Epithelial cell of proximal tubule (primary cell): ENCODE measurements at regions not wholly inside any gene's neighbourhood (a gene's known extent, or its start where the extent isn't known, plus 50 kb on each side); places are given as distances from the start of the nearest gene placed in this dataset.

Experiments used
- DNase-seq: peaks from one replicate; pipeline ENCODE4 v3.0.0-alpha.2; 2011; ENCODE audit warnings: low read depth
- H3K4me3 ChIP-seq: 2 replicates; pipeline ENCODE4 v1.5.1; 2011; ENCODE audit warnings: low read depth, mild to moderate bottlenecking, low read length
- TF ChIP-seq, protein P1 (sequence below): conservative IDR thresholded peaks from 2 replicates; pipeline ENCODE4 v1.5.1; 2012; ENCODE audit warnings: low read depth, mild to moderate bottlenecking, low read length

DNA sequence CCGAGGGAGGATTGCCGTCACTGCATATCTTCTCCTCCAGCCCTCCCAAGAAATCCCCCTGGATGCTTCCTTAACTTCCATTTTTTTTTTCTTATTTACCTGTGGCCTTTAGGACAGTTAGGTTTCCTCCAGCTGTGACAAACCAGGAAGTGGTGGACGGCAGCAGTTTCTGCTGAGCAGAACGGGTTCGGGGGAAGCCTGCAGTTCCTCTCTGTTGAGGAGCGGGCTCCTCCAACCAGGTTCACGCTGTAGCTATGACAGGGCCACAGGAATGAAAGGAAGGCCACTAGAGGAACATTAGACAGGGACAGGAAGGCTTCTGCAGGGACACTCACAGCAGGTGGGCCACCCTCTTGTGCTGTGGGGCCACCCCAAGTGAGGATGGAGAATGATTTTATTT is 76.7 kb upstream of the SYK start:
- no peak for DNase-seq
- TF ChIP-seq, protein P1, sequence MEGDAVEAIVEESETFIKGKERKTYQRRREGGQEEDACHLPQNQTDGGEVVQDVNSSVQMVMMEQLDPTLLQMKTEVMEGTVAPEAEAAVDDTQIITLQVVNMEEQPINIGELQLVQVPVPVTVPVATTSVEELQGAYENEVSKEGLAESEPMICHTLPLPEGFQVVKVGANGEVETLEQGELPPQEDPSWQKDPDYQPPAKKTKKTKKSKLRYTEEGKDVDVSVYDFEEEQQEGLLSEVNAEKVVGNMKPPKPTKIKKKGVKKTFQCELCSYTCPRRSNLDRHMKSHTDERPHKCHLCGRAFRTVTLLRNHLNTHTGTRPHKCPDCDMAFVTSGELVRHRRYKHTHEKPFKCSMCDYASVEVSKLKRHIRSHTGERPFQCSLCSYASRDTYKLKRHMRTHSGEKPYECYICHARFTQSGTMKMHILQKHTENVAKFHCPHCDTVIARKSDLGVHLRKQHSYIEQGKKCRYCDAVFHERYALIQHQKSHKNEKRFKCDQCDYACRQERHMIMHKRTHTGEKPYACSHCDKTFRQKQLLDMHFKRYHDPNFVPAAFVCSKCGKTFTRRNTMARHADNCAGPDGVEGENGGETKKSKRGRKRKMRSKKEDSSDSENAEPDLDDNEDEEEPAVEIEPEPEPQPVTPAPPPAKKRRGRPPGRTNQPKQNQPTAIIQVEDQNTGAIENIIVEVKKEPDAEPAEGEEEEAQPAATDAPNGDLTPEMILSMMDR: no peak
- no peak overlapping the region for H3K4me3 ChIP-seq

DNA sequence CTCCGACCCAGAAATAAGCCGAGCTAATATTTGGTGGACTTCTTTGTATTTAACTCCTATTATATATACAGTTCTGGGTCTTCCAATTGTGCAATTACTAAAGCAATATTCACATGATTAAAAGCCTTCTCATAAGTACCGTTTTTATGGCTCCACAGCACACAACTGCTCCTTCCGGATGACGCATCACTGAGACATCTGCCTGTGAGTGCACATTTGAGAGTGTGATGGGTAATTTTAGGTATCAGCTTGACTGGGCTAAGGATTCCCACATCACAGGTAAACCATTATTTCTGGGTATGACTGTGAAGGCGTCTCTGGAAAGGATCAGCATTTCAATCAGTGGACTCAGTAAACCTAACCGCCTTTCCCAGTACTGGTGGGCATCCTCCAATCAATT is 77.5 kb upstream of the SYK start:
- H3K4me3 ChIP-seq: no peak overlapping the region
- DNase-seq: no peak
- TF ChIP-seq, protein P1: no peak

DNA sequence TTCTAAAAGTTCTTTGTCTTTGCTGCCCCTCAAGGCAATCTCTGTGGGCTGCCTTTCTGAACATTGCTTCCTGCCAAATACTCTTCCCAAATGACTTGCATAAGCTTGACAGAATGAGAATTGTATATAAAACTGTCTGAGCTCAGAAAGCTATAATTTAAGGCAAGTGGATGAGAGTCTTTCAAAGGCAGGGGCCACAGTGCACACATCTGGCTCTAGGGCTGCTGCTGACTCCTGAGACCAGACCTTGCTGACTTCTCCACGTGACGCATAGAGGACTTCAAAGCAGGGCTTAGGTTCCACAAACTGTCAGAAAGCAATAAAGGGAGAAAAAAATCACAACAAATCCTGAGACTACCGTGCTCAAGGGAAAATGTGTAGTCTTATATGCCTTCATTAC is 79.4 kb upstream of the DIRAS2 start:
- DNase-seq: no peak
- no peak overlapping the region for H3K4me3 ChIP-seq
- TF ChIP-seq, protein P1: no peak

DNA sequence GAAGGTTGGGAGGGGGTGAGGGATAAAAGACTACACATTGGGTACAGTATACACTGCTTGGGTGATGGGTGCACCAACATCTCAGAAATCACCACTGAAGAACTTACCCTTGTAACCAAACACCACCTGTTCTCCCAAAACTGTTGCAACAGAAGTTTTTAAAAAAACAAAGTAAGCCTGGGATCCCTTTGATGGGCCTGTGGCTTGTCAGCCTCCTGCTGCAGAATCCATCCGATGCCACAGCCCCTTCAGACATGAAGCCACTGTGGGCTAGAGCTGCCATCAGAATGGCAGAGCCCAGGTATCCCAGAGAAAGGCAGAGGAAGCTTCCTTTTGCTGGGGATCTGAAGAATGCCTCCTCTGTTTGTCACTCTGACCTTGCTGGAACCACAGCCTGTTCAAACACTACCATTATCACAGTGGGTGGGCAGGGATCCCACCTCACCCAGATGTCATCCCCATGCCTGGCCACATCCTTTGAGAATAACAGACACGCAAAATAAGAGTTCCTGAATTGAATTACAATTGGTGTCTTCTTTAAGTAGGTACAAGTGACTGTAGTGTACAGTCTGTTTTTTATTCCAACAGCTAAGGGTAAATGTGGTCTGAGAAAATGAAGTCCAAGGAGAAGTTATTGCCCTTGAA is 78.1 kb upstream of the DIRAS2 start:
- no peak for DNase-seq
- TF ChIP-seq, protein P1: no peak
- H3K4me3 ChIP-seq: no peak overlapping the region

DNA sequence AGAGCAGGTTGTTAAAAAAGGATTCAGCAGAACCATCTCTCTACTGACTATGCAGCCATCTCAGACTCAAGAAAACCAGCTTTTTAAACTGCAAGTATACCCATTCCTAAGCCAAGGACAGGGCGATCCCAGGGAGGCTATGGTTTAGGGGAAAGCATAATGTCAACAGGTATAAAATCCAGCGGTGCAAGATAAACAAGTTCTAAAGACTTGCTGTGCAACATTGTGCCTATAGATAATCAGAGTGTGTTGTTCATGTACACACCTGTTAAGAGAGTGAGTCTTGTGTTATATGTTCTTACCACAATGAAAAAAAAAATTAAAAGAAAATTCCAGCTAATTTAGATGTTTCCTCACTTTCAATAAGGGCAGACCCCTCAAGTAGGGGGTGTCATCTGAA is 63.6 kb upstream of the DIRAS2 start:
- TF ChIP-seq, protein P1: no peak
- DNase-seq: no peak
- no peak overlapping the region for H3K4me3 ChIP-seq

DNA sequence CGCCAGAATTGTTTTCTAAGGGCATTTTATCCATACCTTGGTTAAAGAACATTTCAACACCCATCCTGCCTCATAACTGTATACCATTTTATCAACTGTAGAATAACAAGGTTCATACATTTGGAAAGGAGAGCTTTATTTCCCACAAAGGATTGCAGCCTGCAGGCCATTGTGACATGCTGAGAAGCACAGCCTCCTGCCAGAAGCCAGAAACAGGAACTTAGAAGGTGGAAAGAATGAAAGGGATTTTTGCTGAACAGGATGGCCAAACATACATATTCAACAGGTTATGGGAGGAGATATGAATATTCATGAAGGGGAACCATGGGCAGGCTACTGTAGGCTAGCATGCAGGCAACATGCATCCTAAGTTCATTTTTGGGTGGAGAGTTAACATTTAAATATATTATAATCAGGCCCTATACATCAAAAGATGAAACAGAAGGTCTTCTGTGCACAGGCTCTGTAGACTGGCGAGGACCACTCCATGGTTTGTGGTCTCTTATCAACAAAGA is 59.9 kb upstream of the DIRAS2 start:
- no peak overlapping the region for H3K4me3 ChIP-seq
- no peak for DNase-seq
- TF ChIP-seq, protein P1: no peak

DNA sequence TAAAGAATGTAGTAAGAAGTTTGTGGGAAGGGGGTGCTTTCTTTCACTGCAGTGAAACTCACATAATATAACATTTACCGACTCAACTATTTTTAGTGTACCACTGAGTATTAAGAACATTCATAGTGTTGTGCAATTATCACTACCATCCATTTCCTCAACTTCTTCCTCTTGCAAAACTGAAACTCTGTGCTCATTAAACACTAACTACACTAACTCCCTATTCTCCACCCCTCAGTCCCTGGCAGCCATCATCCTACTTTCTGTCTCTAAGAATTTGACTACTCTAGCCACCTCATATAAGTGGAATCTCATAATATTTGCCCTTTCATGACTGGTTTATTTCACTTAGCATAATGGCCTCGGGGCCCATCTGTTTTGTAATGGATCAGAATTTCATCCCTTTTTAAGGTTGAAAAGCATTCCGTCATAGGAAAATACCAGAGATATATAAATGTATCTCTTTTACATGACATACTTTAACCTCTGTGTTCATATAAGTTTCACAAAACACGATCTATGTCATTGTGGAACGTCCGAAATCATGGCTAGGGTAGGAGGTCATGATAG is 56.3 kb upstream of the DIRAS2 start:
- TF ChIP-seq, protein P1: no peak
- no peak overlapping the region for H3K4me3 ChIP-seq
- DNase-seq: no peak
